H1 (cell line): ENCODE measurements at regions not wholly inside any gene's neighbourhood (a gene's known extent, or its start where the extent isn't known, plus 50 kb on each side); places are given as distances from the start of the nearest gene placed in this dataset.

Source experiments
- CTCF ChIA-PET: fragments of 300-600 bp; sonication (Branson Sonifier 250); formaldehyde crosslinking; loops from one replicate; lab custom pipeline; 2021; ENCODE audit not compliant: partially characterized antibody; lab: Charles Lee
- POLR2A ChIA-PET: fragments of 300-600 bp; sonication (Branson Sonifier 250); formaldehyde crosslinking; loops from one replicate; lab custom pipeline; 2021; ENCODE audit warnings: inconsistent platforms; ENCODE audit not compliant: partially characterized antibody; lab: Charles Lee
- DNase-seq, 2 experiments: peaks; one replicate each; pipeline versions ENCODE4 v3.0.0 to v3.0.0-alpha.2; 2010 to 2022; ENCODE audit warnings: low spot score in 2 of 2, low read depth in 1 of 2, mixed read lengths in 1 of 2
- FAIRE-seq: peaks from 2 replicates; lab custom pipeline; 2011; peaks lifted over from hg19 to GRCh38; lab: Jason Lieb, UNC
- H2AFZ ChIP-seq: 2 replicates; pipeline ENCODE4 v1.8.1; 2012; ENCODE audit warnings: low read length, inconsistent platforms
- H2AK5ac ChIP-seq: 2 replicates; pipeline ENCODE4 v1.6.1; 2013; ENCODE audit warnings: low read depth, low read length
- H2BK120ac ChIP-seq: replicated peaks from 2 replicates; pipeline ENCODE3; 2013; ENCODE audit warnings: low read depth, low read length, inconsistent platforms
- H2BK12ac ChIP-seq: 2 replicates; pipeline ENCODE4 v1.6.1; 2013; ENCODE audit warnings: low read depth, low read length
- H2BK15ac ChIP-seq: 2 replicates; pipeline ENCODE4 v1.6.1; 2013; ENCODE audit warnings: low read length
- H2BK20ac ChIP-seq: 2 replicates; pipeline ENCODE4 v1.6.1; 2013; ENCODE audit warnings: low read length
- H2BK5ac ChIP-seq: 2 replicates; pipeline ENCODE4 v1.6.1; 2013; ENCODE audit warnings: low read depth, low read length
- H3K14ac ChIP-seq: 2 replicates; pipeline ENCODE4 v1.6.1; 2013; ENCODE audit warnings: inconsistent platforms; ENCODE audit not compliant: insufficient read length
- H3K18ac ChIP-seq: 2 replicates; pipeline ENCODE4 v1.6.1; 2013; ENCODE audit warnings: low read length; ENCODE audit errors: extremely low read depth
- H3K23ac ChIP-seq: 2 replicates; pipeline ENCODE4 v1.6.1; 2013; ENCODE audit warnings: inconsistent platforms; ENCODE audit not compliant: insufficient read length
- H3K23me2 ChIP-seq: 2 replicates; pipeline ENCODE4 v1.6.1; 2013; ENCODE audit warnings: low read depth, low read length
- H3K27ac ChIP-seq: 2 replicates; pipeline ENCODE4 v1.6.1; 2011; ENCODE audit warnings: low read depth, low read length, inconsistent platforms
- H3K27me3 ChIP-seq, 4 experiments: replicated peaks in 1 of 4; 1 replicate in 1 of 4; 2 replicates in 3 of 4; pipeline versions ENCODE4 v1.6.1 to v1.8.1; 2011 to 2013; ENCODE audit warnings: low read length in 3 of 4, mild to moderate bottlenecking in 3 of 4, inconsistent platforms in 2 of 4, mixed read lengths in 2 of 4, moderate library complexity in 1 of 4; ENCODE audit not compliant: control insufficient read depth in 3 of 4, insufficient read depth in 3 of 4; ENCODE audit errors: extremely low read depth in 1 of 4
- H3K36me3 ChIP-seq, 4 experiments: 2 replicates each; pipeline versions ENCODE4 v1.6.1 to v1.8.1; 2011 to 2013; ENCODE audit warnings: mild to moderate bottlenecking in 4 of 4, low read length in 3 of 4, moderate library complexity in 2 of 4, control low read depth in 1 of 4, inconsistent platforms in 1 of 4; ENCODE audit not compliant: insufficient read depth in 4 of 4, control insufficient read depth in 2 of 4
- H3K4ac ChIP-seq: replicated peaks from 2 replicates; pipeline ENCODE3; 2013; ENCODE audit warnings: low read length, low read depth, mixed read lengths, inconsistent platforms; ENCODE audit not compliant: insufficient read length
- H3K4me1 ChIP-seq, 4 experiments: replicated peaks in 1 of 4; 1 replicate in 1 of 4; 2 replicates in 3 of 4; pipeline versions ENCODE4 v1.6.1 to v1.8.1; 2011 to 2013; ENCODE audit warnings: low read length in 3 of 4, inconsistent platforms in 2 of 4, mixed read lengths in 1 of 4; ENCODE audit not compliant: insufficient read depth in 4 of 4, control insufficient read depth in 3 of 4
- H3K4me2 ChIP-seq, 2 experiments: 2 replicates each; pipeline versions ENCODE4 v1.6.1 to v1.8.1; 2011 to 2013; ENCODE audit warnings: low read depth in 2 of 2, low read length in 2 of 2, control low read depth in 1 of 2, inconsistent platforms in 1 of 2, mild to moderate bottlenecking in 1 of 2; ENCODE audit not compliant: insufficient read depth in 1 of 2
- H3K4me3 ChIP-seq, 4 experiments: fragments of 200-600, 300-600 bp in 1 of 4; sonication (generic), shearing (Covaris generic), sonication (Bioruptor Twin) in 1 of 4; 2 replicates each; pipeline versions ENCODE4 v1.5.1 to v1.8.1; 2011 to 2016; ENCODE audit warnings: low read length in 4 of 4, low read depth in 3 of 4, control low read depth in 2 of 4, inconsistent platforms in 2 of 4, mild to moderate bottlenecking in 2 of 4, mixed read lengths in 1 of 4, moderate library complexity in 1 of 4; ENCODE audit not compliant: insufficient read depth in 2 of 4; ENCODE audit errors: extremely low read depth in 1 of 4
- H3K56ac ChIP-seq: replicated peaks from 2 replicates; pipeline ENCODE3; 2013; ENCODE audit warnings: low read depth, mild to moderate bottlenecking, mixed read lengths, low read length, inconsistent platforms; ENCODE audit not compliant: insufficient read length
- H3K79me1 ChIP-seq: 2 replicates; pipeline ENCODE4 v1.6.1; 2013; ENCODE audit warnings: low read depth, low read length, control low read depth
- H3K79me2 ChIP-seq, 2 experiments: 2 replicates each; pipeline versions ENCODE4 v1.6.1 to v1.8.1; 2012 to 2013; ENCODE audit warnings: low read length in 2 of 2, mild to moderate bottlenecking in 2 of 2, inconsistent platforms in 1 of 2; ENCODE audit not compliant: insufficient read depth in 2 of 2, control insufficient read depth in 1 of 2
- H3K9ac ChIP-seq, 4 experiments: replicated peaks in 1 of 4; 1 replicate in 1 of 4; 2 replicates in 3 of 4; pipeline versions ENCODE4 v1.6.1 to v1.8.1; 2011 to 2013; ENCODE audit warnings: low read depth in 3 of 4, low read length in 3 of 4, control low read depth in 2 of 4, mild to moderate bottlenecking in 2 of 4, moderate library complexity in 2 of 4, inconsistent platforms in 1 of 4; ENCODE audit errors: extremely low read depth in 1 of 4
- H3K9me3 ChIP-seq, 2 experiments: 2 replicates each; pipeline versions ENCODE4 v1.6.1 to v1.8.1; 2012 to 2013; ENCODE audit warnings: mild to moderate bottlenecking in 2 of 2, moderate library complexity in 2 of 2, control low read depth in 1 of 2, inconsistent platforms in 1 of 2, low read depth in 1 of 2, low read length in 1 of 2, mixed read lengths in 1 of 2; ENCODE audit not compliant: insufficient read depth in 2 of 2
- H4K20me1 ChIP-seq, 2 experiments: replicated peaks in 1 of 2; 2 replicates each; pipeline versions ENCODE3 to v1.8.1; 2011 to 2013; ENCODE audit warnings: inconsistent platforms in 2 of 2, low read length in 2 of 2, mild to moderate bottlenecking in 1 of 2; ENCODE audit not compliant: insufficient read depth in 2 of 2, control insufficient read depth in 1 of 2
- H4K5ac ChIP-seq: 2 replicates; pipeline ENCODE4 v1.6.1; 2013; ENCODE audit warnings: low read length, low read depth, mixed read lengths, inconsistent platforms; ENCODE audit not compliant: insufficient read length
- H4K8ac ChIP-seq: 2 replicates; pipeline ENCODE4 v1.8.0; 2013; ENCODE audit warnings: mild to moderate bottlenecking, moderate library complexity, low read length, inconsistent platforms; ENCODE audit not compliant: insufficient read depth; ENCODE audit errors: extremely low read depth
- H4K91ac ChIP-seq: replicated peaks from 2 replicates; pipeline ENCODE3; 2013; ENCODE audit warnings: low read length, mixed read lengths, inconsistent platforms; ENCODE audit not compliant: insufficient read length
- CEBPB ChIP-seq: IDR thresholded peaks from 2 replicates; pipeline ENCODE4 v1.6.1; 2012; ENCODE audit warnings: low read depth, low read length
- CREB1 ChIP-seq: IDR thresholded peaks from 2 replicates; pipeline ENCODE4 v1.6.1; 2012; ENCODE audit warnings: inconsistent platforms
- CTBP2 ChIP-seq: IDR thresholded peaks from 2 replicates; pipeline ENCODE4 v1.7.0; 2011; ENCODE audit warnings: borderline replicate concordance, mild to moderate bottlenecking, moderate library complexity, mixed read lengths, low read length; ENCODE audit not compliant: insufficient read depth, insufficient read length
- EP300 ChIP-seq, 2 experiments: IDR thresholded peaks; 1 replicate in 1 of 2; 2 replicates in 1 of 2; pipeline ENCODE4 v1.6.1; 2011 to 2012; ENCODE audit warnings: low read depth in 2 of 2, low read length in 2 of 2, mild to moderate bottlenecking in 2 of 2, borderline replicate concordance in 1 of 2, inconsistent platforms in 1 of 2, moderate library complexity in 1 of 2
- FOSL1 ChIP-seq: IDR thresholded peaks from 2 replicates; pipeline ENCODE4 v1.6.1; 2011; ENCODE audit warnings: mild to moderate bottlenecking, low read depth, low read length, moderate library complexity; ENCODE audit not compliant: insufficient read depth
- HDAC2 ChIP-seq, 2 experiments: fragments of 300-600 bp in 1 of 2; sonication (generic) in 1 of 2; IDR thresholded peaks; 2 replicates each; pipeline ENCODE4 v1.6.1; 2011 to 2012; ENCODE audit warnings: low read depth in 2 of 2, low read length in 2 of 2, mild to moderate bottlenecking in 2 of 2, moderate library complexity in 2 of 2, borderline replicate concordance in 1 of 2, inconsistent platforms in 1 of 2
- KDM5A ChIP-seq: fragments of 200-600 bp; IDR thresholded peaks from 2 replicates; pipeline ENCODE4 v1.7.1; 2012; ENCODE audit warnings: mild to moderate bottlenecking, low read length, inconsistent platforms, mixed read lengths
- MAFK ChIP-seq: IDR thresholded peaks from 2 replicates; pipeline ENCODE4 v1.6.1; 2012; ENCODE audit warnings: low read depth, mild to moderate bottlenecking, improper control_type of control experiment, low read length
- PHF8 ChIP-seq: fragments of 200-600 bp; sonication (generic); conservative IDR thresholded peaks from 2 replicates; pipeline ENCODE4 v1.7.1; 2012; ENCODE audit warnings: low read depth, mild to moderate bottlenecking, inconsistent platforms, low read length, moderate library complexity
- POLR2A ChIP-seq, 2 experiments: IDR thresholded peaks; 1 replicate in 1 of 2; 2 replicates in 1 of 2; pipeline ENCODE4 v1.6.1; 2011; ENCODE audit warnings: low read depth in 2 of 2, low read length in 2 of 2, mild to moderate bottlenecking in 2 of 2; ENCODE audit errors: control extremely low read depth in 1 of 2
- POU5F1 ChIP-seq: IDR thresholded peaks from 2 replicates; pipeline ENCODE4 v1.6.1; 2011; ENCODE audit warnings: low read depth, mild to moderate bottlenecking, low read length, moderate library complexity
- RXRA ChIP-seq: IDR thresholded peaks from 2 replicates; pipeline ENCODE4 v1.6.1; 2011; ENCODE audit warnings: low read depth, mild to moderate bottlenecking, low read length, moderate library complexity; ENCODE audit not compliant: insufficient read depth
- SIN3A ChIP-seq, 2 experiments: IDR thresholded peaks in 1 of 2; conservative IDR thresholded peaks in 1 of 2; 2 replicates each; pipeline ENCODE4 v1.6.1; 2011 to 2012; ENCODE audit warnings: low read length in 2 of 2, improper control_type of control experiment in 1 of 2, low read depth in 1 of 2, mild to moderate bottlenecking in 1 of 2
- SP2 ChIP-seq: IDR thresholded peaks from 2 replicates; pipeline ENCODE4 v1.6.1; 2012; ENCODE audit warnings: mild to moderate bottlenecking, low read length, inconsistent platforms
- WGBS, 2 experiments: shearing (Covaris generic) in 1 of 2; methylation state at CpG; one replicate each; pipeline versions ENCODE4 v1.1.6 to v1.1.7; 2013 to 2015; ENCODE audit warnings: low lambda C conversion rate in 2 of 2, mixed read lengths in 2 of 2, inconsistent platforms in 1 of 2, low coverage in 1 of 2, missing lambda C conversion rate in 1 of 2; ENCODE audit not compliant: insufficient replicate concordance in 2 of 2, insufficient coverage in 1 of 2, insufficient read length in 1 of 2; ENCODE audit errors: extremely low coverage in 1 of 2, missing lambda C conversion rate in 1 of 2; 5-methylcytosine and 5-hydroxymethylcytosine counted together

DNA sequence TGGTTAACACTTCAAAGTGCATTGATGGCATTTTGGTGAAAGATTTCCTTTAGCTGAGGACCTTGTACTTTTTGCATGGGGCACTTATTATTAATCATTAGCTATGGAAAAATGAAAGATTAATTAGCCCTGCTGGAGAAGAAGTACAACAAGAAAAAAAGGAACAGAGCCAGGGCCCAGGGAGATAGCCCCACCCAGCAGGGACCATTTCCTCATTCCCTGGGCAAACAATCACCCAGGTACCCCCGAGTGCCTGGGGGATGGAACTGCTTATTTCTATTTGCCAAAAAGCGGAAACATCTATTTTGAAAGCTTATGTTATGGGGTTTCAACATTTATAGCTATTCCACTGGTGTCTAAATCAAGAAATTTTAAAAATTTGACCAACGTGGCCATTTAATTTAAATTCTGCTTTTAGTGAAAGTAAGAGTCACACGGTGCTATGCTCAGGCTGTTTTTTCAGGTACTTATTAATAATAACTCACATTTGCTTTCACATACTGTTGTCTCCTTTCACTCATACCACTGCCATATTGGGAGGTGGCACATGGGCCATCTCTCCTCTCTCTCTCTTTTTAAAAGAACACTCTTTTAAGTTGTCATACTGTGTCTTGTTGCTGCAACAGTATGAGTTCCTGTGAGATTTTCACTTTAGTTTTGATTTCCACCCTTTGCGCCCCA is 143.6 kb upstream of the KIF5B start:
- ChIA-PET POLR2A (no interaction called here), CTCF (interaction anchor here (0.6 to 5.2 kb wide), 6 partner anchors 8 to 146 kb away, joined by 3 to 20 read pairs (median 4); no protein-coding TSS in a partner anchor)
- no peak overlapping the region for H2BK15ac ChIP-seq
- no peaks in the 10 kb centered on the region for H3K23me2 ChIP-seq
- H4K5ac ChIP-seq = no peak overlapping the region
- no peak overlapping the region for H3K56ac ChIP-seq
- no peak overlapping the region for H2AK5ac ChIP-seq
- H3K4me2 ChIP-seq = no peak overlapping the region
- H2BK12ac ChIP-seq = no peak overlapping the region
- H3K4me3 ChIP-seq = no peak overlapping the region
- H2BK5ac ChIP-seq = no peak overlapping the region
- no peaks in the 10 kb centered on the region for H3K4me1 ChIP-seq
- H3K27ac ChIP-seq = no peak overlapping the region
- H3K9me3 ChIP-seq = no peaks in the 10 kb centered on the region
- H3K79me2 ChIP-seq = no peaks in the 10 kb centered on the region
- H2BK120ac ChIP-seq = no peak overlapping the region
- 84% methylated on average over 5 of the region's 5 CpGs; no CpG with 5 or more reads in 1 of the 2 experiments for WGBS, 2 experiments
- H4K91ac ChIP-seq = no peak overlapping the region
- H3K27me3 ChIP-seq = no peaks in the 10 kb centered on the region
- no peak overlapping the region for H3K4ac ChIP-seq
- H3K14ac ChIP-seq = no peak overlapping the region
- H2BK20ac ChIP-seq = no peak overlapping the region
- no peak for DNase-seq
- no peaks in the 10 kb centered on the region for H3K79me1 ChIP-seq
- FAIRE-seq = no peak
- no peak overlapping the region for H3K9ac ChIP-seq
- H3K36me3 ChIP-seq = no peaks in the 10 kb centered on the region
- no peak overlapping the region for H4K8ac ChIP-seq
- H4K20me1 ChIP-seq = no peaks in the 10 kb centered on the region
- H3K18ac ChIP-seq = no peak overlapping the region
- no peak overlapping the region for H2AFZ ChIP-seq
- H3K23ac ChIP-seq = no peak overlapping the region
- TF ChIP-seq EP300 (IDR thresholded peaks at IDR 0.05; ENCODE audit: borderline replicate concordance in 1 of 2, low read depth in 2 of 2, low read length in 2 of 2) = no peak
- TF ChIP-seq POU5F1 = no peak
- no peak for TF ChIP-seq CREB1
- TF ChIP-seq FOSL1 = no peak
- TF ChIP-seq KDM5A = no peak
- no peak for TF ChIP-seq POLR2A (IDR thresholded peaks at IDR 0.05; ENCODE audit: control extremely low read depth in 1 of 2, low read depth in 2 of 2, low read length in 2 of 2)
- TF ChIP-seq PHF8 = no peak
- TF ChIP-seq HDAC2 (IDR thresholded peaks at IDR 0.05; ENCODE audit: borderline replicate concordance in 1 of 2, low read depth in 2 of 2, low read length in 2 of 2) = no peak
- no peak for TF ChIP-seq CEBPB
- no peak for TF ChIP-seq SIN3A (conservative IDR thresholded peaks at IDR 0.05 in 1 of 2, IDR thresholded peaks at IDR 0.05 in 1 of 2; ENCODE audit: low read depth in 1 of 2, low read length in 2 of 2)
- no peak for TF ChIP-seq SP2
- no peak for TF ChIP-seq MAFK
- TF ChIP-seq CTBP2 = no peak
- no peak for TF ChIP-seq RXRA
